Umbilical cord (tissue), 1 donor: ENCODE measurements at regions not wholly inside any gene's neighbourhood (a gene's known extent, or its start where the extent isn't known, plus 50 kb on each side); places are given as distances from the start of the nearest gene placed in this dataset.

ENCODE experiments used
- DNase-seq: peaks from one replicate; pipeline ENCODE4 v3.0.0-alpha.2; 2015; ENCODE audit warnings: low spot score

- DNase-seq: no peak
Observed at GRCh38 chr4:60002603-60003337, 1197.4 kb upstream of the ADGRL3 start.

DNA sequence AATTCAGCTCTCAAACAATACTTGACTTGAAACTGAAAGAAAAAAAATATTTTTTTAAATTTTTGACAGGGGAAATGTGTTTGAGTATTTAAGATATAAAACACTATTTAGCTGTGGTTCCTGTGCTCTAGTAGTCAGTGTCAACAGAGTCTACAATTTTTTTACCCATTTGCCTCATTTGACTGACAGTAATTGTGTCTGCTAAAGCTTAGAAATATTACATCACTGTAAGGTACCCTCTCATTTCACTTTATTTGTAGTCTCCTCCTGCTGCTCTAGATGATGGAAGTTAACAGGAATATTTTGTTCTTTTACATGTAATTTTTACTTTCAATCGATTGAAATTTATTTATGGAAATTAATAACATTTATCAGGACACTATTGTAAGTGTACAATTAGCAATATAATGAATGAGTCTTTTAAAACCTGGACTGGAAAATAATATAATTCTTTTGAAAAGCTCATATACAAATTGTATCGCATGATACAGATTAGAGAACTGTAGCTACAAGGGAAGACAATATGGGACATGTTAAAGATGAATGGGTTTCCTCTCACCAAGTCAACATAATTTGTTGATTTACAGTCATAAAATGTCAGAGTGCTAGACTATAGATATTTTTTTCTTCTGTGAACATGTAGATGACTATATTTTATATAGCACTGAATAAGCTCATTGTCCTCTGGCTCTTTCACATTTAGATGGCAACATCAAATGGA, 1186.5 kb upstream of the ADGRL3 start:
- DNase-seq: no peak

- no peak for DNase-seq
Observed at GRCh38 chr4:60016971-60017370, 1183.2 kb upstream of the ADGRL3 start.

DNA sequence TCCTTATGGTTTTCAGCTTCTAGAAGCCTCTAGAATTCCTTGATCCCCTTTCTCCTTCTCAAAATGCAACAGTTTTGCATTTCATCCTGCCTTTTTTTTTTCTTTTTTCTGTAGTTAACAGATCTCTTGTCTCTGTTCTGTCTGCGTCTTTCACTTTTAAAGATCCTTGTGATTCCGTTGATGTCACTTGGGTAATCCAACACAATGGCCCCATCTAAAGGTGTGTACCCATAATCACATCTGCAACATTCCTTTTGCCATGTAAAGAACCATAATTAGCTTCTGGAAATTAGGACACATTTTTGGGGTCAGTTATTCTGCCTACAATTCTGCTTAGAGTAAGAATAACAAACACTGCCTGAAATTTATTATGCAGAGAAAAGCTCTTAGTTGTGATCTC, 1180.9 kb upstream of the ADGRL3 start:
- DNase-seq: no peak

DNA sequence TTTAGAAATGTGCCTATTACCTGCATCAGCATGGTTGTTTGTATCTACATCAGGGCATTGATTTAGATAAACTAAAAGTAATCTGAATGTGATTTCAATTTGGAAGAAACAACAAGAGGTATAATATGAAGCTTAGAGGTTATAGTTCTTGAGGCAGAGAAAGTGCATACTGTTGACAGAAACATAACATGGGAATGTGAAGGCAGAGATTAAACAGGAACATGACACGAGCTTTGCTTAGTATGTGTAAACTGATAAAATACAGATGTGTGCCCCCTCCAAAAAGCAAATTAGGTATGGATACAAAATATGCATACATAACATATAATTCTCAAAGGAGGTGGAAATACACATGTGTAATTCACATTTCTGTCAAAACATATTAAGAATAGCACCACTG, 1180.2 kb upstream of the ADGRL3 start:
- DNase-seq: peak; percentile 49

DNA sequence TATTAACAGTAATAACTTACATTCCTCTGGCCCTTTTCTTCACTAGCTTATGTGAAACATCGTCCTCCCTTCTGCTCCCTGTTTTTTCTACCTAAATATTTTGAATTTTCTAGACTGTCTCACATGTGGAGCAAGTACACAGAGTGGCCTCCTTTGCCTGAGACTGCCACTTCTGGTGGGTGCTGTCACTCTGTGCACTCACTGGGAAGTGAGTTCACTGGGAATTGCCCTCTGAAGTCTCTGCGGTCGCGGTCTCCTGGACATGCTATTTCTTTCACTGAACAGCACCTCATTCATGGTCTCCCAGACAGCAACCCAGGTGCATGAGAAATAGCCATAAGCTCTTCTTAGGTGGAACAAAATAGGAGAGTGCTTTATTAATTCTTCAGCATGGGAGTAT, 1179.7 kb upstream of the ADGRL3 start:
- DNase-seq: no peak

GRCh38 chr4:60033826-60034225, 1166.3 kb upstream of the ADGRL3 start:
- no peak for DNase-seq

GRCh38 chr4:60034361-60034760, 1165.8 kb upstream of the ADGRL3 start:
- DNase-seq: no peak

GRCh38 chr4:60039908-60040307, 1160.2 kb upstream of the ADGRL3 start:
- no peak for DNase-seq

DNA sequence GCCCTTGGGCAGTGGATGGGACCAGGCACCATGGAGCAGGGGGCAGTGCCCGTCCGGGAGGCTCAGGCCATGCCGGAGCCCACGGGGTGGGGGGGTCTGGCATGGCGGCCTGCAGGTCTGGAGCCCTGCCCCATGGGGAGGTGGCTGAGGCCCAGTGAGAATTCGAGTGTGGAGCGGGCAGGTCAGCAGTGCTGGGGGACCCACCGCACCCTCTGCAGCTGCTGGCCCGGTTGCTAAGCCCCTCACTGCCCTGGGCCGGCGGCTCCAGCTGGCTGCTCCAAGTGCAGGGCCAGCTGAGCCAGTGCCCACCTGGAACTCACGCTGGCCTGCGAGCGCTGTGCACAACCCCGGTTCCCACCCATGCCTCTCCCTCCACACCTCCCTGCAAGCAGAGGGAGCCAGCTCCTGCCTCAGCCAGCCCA, 1157.9 kb upstream of the ADGRL3 start:
- no peak for DNase-seq

DNA sequence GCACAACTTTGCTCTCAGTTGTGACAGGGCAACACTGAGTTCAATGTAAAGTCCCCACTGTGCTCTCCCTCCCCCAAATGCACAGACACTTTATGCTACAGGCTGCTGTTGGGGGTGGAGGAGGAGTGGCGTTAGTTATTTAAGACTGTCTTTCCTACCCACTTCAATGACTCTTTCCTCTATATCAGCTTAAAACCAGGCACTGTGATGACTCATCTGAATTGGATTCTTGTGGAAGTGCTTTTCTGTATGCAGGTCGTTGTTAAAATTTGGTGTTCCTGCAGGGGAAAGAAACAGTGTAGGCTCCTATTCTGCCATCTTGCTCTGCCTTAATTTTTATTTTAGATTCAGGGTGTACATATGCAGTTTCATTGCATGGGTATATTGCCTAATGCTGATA, 1157.2 kb upstream of the ADGRL3 start:
- peak; percentile 18 for DNase-seq

GRCh38 chr4:60078984-60079383, 1121.1 kb upstream of the ADGRL3 start:
- no peak for DNase-seq

GRCh38 chr4:60081839-60082238, 1118.3 kb upstream of the ADGRL3 start:
- DNase-seq: no peak

- no peak for DNase-seq
Observed at GRCh38 chr4:60088807-60089486, 1111.2 kb upstream of the ADGRL3 start.

DNA sequence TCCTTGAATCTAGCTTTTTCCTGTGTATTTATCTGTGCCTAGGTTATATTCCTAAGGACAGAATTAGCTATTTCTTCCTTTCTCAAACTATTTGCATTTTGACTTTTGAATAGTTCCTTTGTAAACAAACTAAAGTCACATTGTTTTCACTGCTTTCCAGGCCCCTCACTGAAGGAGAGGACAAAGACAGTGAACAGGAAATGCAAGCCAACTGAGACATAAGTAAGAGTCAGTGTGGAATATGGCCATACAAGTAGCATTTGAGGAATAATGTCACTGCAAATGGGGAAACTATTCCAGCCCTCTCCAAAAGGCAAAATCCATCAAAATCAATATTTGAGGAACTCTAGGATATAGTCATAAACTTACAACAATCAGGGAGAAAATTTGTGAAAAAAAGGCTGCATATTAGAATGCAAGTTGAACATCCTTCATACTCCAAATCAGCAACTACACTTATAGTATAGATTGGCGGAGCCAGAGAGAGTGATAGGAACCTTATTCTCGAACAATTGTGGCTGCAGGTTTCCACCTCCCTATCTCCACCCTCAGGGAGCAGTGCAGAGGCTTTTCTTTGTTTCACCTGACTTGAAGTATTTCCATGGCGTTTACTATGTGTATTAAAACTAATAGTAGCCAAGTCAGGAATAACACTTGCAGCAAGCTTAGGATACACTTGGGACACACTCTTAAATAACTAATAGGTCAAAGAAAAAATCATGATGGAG, 1110.4 kb upstream of the ADGRL3 start:
- DNase-seq: no peak

DNA sequence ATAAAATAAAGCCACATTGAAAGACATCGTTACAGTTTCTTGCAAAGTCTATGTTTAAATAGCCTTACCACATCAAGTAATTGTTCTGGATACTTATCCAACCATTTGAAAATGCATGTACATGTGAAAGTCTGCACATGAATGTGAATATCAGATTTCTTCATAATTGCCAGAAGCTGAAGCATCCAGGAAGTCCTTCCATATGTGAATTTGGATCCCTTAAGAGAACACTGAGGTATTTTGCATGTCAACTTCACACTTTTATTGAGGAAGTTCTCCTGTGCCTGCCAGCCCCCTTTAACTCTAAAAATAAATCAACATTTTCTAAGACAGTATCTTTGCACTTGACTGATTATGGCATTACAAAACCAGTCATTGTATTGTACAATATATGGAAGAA, 1103.5 kb upstream of the ADGRL3 start:
- DNase-seq: no peak

DNA sequence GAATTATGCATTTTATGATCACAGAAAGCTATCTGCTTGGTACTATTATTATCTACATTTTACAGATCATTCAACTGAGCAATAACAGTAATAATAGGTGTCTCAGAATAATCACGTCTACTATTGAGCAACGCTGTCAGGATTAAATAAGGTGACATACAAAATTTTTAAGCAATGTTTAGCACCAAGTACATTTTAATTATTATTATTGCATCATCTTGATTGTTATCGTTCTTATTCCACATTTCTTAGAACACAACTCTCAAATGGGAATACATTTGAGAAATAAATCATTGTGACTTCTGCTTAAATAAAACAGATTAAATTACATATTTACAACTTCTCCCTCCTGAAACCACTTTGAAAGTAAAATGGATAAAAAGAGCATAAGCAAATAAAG, 1083.5 kb upstream of the ADGRL3 start:
- no peak for DNase-seq

- DNase-seq: no peak
Observed at GRCh38 chr4:60117726-60118323, 1082.3 kb upstream of the ADGRL3 start.

GRCh38 chr4:60122820-60123219, 1077.3 kb upstream of the ADGRL3 start:
- DNase-seq: no peak

DNA sequence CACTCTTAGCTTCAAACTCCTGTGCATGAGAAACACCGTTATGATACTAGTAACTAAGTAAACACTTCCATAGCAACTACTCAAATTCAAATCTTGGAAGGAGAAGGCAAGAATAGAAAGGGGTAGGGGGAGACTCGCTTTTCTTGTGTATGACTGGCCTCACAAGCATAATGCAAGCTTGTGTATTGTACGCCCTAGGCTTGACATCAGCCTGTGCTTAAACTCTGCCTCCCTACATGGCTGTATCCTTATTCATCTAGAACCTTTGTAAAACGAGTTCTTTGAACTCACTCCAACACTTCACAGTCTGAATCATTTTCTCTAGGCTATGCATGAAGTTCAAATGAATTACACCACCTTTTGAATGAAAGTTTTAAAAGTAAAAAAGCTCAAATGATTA, 1071.2 kb upstream of the ADGRL3 start:
- DNase-seq: no peak

DNA sequence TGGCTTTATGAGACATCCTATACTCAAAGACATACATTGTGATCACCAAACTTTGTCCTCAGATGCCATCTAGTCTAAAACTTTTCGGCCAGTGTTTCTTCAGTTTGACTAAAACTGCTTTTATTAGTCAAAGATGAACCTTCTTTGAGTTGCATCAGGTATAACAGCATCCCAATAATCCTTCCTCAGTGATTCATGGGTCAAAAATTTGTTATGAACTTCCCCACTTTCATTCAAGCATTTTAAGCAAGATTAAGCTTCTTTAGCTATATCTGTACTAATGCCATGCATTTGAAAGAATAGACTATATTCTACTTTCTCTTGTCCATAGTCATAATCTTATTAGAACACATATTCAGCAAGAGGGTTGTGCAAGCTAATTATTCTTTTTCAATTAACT, 1070.4 kb upstream of the ADGRL3 start:
- no peak for DNase-seq

DNA sequence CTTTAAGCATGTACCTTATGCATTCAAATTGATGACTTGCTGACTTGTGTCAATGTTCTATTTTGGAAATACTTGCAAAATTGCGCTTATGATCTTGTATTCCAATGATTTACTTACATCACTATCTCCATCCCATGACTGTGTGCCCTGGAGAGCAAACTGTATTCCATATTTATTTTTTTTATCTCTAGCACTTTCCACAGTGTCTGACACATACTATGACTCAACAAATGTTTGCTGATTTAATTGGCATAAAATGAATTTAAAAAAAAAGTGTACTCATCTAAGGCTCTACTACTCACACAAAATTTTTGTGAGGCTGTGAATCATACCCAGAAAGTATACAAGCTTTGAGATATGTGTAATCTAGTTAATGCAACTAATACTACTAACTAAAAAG, 1066.8 kb upstream of the ADGRL3 start:
- peak; percentile 31 for DNase-seq
